ENCODE measurements at regions not wholly inside any gene's neighbourhood (a gene's known extent, or its start where the extent isn't known, plus 50 kb on each side); places are given as distances from the start of the nearest gene placed in this dataset.

DNA sequence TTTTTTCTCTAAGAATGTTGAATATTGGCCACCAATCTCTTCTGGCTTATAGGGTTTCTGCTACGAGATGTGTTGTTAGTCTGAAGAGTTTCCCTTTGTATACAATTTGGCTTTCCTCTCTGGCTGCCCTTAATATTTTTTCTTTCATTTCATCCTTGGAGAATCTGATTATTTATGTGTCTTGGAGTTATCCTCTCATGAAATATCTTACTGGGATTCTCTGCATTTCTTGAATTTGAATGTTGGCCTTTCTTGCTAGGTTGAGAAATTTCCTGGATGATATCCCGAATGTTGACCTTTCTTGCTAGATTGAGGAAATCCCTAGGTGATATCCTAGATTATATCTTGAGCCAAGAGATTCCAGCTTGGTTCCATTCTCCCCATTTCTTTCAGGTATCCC is 125.6 kb downstream of the SLC5A7 start:
- H3K14ac ChIP-seq (ENCODE audit: insufficient read depth, low read length): no peak overlapping the region
- H3K56ac ChIP-seq (ENCODE audit: insufficient read length, low read depth, low read length): no peak overlapping the region
- H3K4me1 ChIP-seq (ENCODE audit: insufficient read depth, low read length): peaks cover 3% of the 10 kb centered on the region
- no peak overlapping the region for H2AK5ac ChIP-seq (ENCODE audit: insufficient read length, low read length)
- H3K23me2 ChIP-seq (ENCODE audit: insufficient read length, low read depth, low read length, poor library complexity, severe bottlenecking): no peaks in the 10 kb centered on the region
- no peak overlapping the region for H3K18ac ChIP-seq (ENCODE audit: insufficient read length, low read depth, low read length)
- no peaks in the 10 kb centered on the region for H3K9me3 ChIP-seq (ENCODE audit: control insufficient read depth, low read depth, low read length)
- H3K23ac ChIP-seq (ENCODE audit: insufficient read length, low read depth, low read length): no peak overlapping the region
- H2BK12ac ChIP-seq (ENCODE audit: insufficient read length, low read depth, low read length): no peak overlapping the region
- H3T11ph ChIP-seq (ENCODE audit: low read length): no peak overlapping the region
- H2BK120ac ChIP-seq (ENCODE audit: low read depth, low read length, poor library complexity, severe bottlenecking): no peak overlapping the region
- WGBS (ENCODE audit: extremely low coverage, insufficient read length, low lambda C conversion rate): no CpG with 5 or more reads among the region's 2 CpGs
- Mint-ChIP-seq H3K4me1 (peaks cover 29 to 30% of the 10 kb centered on the region in 2 experiments), H3K27me3 (ENCODE audit: low read depth) (peaks cover 17% of the 10 kb centered on the region), H3K27ac (no peak overlapping the region), H3K4me3 (no peak overlapping the region), H3K36me3 (ENCODE audit: insufficient read depth in 1 of 3, low read depth in 3 of 3) (peaks cover 15 to 34% (median 31%) of the 10 kb centered on the region in 3 experiments), H3K9me3 (peaks cover 20 to 23% of the 10 kb centered on the region in 2 experiments)
- H2BK20ac ChIP-seq (ENCODE audit: low read depth, low read length, poor library complexity, severe bottlenecking): no peak overlapping the region
- no peaks in the 10 kb centered on the region for H3K27me3 ChIP-seq (ENCODE audit: insufficient read depth, low read length)
- H2BK5ac ChIP-seq (ENCODE audit: insufficient read length, low read length): no peak overlapping the region
- TF ChIP-seq, protein P1, sequence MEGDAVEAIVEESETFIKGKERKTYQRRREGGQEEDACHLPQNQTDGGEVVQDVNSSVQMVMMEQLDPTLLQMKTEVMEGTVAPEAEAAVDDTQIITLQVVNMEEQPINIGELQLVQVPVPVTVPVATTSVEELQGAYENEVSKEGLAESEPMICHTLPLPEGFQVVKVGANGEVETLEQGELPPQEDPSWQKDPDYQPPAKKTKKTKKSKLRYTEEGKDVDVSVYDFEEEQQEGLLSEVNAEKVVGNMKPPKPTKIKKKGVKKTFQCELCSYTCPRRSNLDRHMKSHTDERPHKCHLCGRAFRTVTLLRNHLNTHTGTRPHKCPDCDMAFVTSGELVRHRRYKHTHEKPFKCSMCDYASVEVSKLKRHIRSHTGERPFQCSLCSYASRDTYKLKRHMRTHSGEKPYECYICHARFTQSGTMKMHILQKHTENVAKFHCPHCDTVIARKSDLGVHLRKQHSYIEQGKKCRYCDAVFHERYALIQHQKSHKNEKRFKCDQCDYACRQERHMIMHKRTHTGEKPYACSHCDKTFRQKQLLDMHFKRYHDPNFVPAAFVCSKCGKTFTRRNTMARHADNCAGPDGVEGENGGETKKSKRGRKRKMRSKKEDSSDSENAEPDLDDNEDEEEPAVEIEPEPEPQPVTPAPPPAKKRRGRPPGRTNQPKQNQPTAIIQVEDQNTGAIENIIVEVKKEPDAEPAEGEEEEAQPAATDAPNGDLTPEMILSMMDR (conservative IDR thresholded peaks at IDR 0.05): no peak
- H4K8ac ChIP-seq (replicated peaks; ENCODE audit: insufficient read length, low read depth, low read length): no peak overlapping the region
- no peak overlapping the region for H4K5ac ChIP-seq (ENCODE audit: insufficient read length, low read depth, low read length)
- H3K4ac ChIP-seq (ENCODE audit: low read depth, low read length): no peak overlapping the region
- H2AFZ ChIP-seq (ENCODE audit: low read length): no peak overlapping the region
- H4K91ac ChIP-seq (ENCODE audit: insufficient read length, low read depth, low read length): no peak overlapping the region
- H3K9ac ChIP-seq (ENCODE audit: extremely low read depth, insufficient read length, low read length): no peak overlapping the region
- no peaks in the 10 kb centered on the region for H3K79me2 ChIP-seq (ENCODE audit: insufficient read depth, low read length)
- H4K20me1 ChIP-seq (ENCODE audit: control insufficient read depth, insufficient read depth, insufficient read length): no peaks in the 10 kb centered on the region
- no peak overlapping the region for H3K4me2 ChIP-seq (ENCODE audit: insufficient read depth, insufficient read length, low read length)
- no peak for DNase-seq
- no peaks in the 10 kb centered on the region for H3K79me1 ChIP-seq (ENCODE audit: insufficient read depth, low read depth, low read length, poor library complexity, severe bottlenecking)
- H3K27ac ChIP-seq (ENCODE audit: insufficient read length, low read depth, low read length): no peak overlapping the region
- H2BK15ac ChIP-seq (ENCODE audit: low read depth, low read length): no peak overlapping the region
